Stimulated activated CD4-positive, alpha-beta T cell treated with anti-CD3 and anti-CD28 coated beads, Interleukin-15, amount 100 ng/mL, for 24 hours (primary cell): ENCODE measurements at regions not wholly inside any gene's neighbourhood (a gene's known extent, or its start where the extent isn't known, plus 50 kb on each side); places are given as distances from the start of the nearest gene placed in this dataset.
"Not testable (repeated sequence)": the region's sequence is repeated elsewhere in the genome, so short reads cannot be mapped to it uniquely, and the experiment has no call there.

Experiments
- DNase-seq: peaks from one replicate; pipeline ENCODE4 v3.0.0-alpha.2; 2020

DNA sequence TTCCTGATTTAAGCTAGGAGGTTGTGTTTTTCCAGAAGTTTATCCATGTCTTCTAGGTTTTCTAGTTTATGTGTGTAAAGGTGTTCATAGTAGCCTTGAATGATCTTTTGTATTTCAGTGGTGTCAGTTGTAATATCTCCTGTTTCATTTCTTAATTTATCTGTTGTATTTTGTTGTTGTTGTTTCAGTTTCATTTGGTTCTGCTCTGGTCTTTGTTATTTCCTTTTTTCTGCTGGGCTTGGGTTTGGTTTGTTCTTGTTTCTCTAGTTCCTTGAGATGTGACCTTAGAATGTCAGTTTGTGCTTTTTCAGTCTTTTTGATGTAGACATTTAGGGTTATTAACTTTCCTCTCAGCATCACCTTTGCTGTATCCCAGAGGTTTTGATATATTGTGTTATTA lies 62.8 kb downstream of the SCP2D1 start:
- DNase-seq = not testable (repeated sequence)

DNA sequence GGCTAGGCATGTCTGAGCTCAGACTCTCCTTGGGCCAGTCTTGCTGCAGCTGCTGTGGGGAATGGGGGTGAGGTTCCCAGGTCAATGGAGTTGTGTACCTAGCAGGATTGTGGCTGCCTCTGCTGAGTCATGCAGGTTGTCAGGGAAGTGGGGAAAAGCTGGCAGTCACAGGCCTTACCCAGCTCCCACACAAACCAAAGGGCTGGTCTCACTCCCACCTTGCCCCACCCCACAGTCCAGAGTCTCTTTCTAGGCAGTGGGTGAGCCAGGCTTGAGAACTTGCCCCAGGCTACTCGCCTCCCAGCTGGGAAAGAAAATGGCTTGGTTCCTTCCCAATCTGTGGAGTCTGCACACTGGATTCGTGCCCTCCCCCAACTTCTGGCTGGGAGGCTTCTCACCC lies 65.7 kb downstream of the SCP2D1 start:
- no peak for DNase-seq

DNA sequence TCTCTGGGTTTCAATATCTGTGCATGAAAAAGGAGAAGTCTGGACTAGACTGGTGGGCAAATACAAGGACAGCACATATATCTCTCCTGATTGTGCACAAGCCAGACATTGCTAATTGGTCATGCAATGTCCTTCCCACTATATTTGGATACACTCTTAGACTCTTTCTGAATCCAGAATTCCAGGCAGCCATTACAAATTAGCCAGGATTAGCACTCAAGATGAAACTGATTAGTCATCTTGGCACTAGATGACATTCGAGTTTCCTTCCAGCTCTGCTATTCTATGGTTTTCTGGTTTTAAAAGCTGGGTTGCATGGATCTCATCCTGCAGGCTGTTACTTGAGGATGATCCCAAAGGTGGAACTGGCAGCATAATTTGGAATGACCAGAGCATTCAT lies 73.2 kb downstream of the SCP2D1 start:
- DNase-seq = no peak

DNA sequence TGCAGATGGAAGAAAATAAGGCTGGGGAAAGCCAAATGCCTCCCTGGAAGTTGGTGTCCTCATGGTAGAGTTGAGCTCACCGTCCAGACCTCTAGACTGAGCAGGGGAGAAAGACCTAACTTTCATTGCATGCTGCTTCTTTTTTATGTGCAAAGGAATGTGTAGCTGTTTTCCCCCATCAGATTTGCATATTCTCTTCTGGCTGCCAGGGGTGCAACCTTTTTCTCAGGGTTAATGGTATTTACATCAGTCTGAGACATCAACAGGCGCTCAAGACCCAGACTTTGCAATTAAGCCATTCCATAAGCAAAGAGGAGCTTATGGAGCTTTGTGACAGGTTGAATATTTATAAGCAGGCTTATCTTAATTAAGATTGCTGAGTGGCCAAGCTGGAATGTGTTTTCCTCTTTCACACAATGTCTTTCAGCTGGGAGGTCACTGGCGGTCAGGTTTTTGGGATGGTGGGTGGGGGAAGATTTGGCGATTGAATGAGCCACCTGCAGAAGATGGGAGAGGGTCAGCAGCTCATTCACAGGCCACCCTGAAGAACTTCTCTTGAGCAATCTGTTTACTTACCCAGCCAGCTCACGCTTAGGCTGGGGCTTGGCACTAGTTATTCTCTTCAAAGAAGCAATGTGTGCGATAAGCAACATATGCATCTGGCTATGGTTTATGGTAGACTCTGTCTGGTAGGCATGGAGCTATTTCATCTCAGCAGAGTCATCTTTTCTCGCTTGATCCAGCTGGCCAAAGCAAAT lies 88.6 kb downstream of the SCP2D1 start:
- no peak for DNase-seq

DNA sequence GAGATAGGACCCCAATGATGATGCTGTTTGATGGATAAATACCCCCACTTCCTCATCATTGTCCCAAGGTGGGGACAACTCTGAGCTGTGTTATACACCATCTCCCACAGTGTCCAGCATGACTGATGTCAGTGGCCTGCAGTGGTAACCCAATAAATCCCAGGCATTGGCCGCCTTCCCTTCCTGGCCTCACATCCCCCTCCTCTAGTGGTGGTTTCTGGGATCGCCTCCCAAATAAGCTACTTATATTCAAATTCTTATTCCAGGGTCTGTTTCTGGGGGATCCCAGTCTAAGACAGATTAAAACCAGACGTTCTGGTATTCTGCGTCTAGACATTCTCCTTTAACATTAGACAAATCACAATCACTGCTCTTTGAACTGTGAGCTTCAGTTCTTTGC lies 90.6 kb downstream of the SCP2D1 start:
- no peak for DNase-seq

DNA sequence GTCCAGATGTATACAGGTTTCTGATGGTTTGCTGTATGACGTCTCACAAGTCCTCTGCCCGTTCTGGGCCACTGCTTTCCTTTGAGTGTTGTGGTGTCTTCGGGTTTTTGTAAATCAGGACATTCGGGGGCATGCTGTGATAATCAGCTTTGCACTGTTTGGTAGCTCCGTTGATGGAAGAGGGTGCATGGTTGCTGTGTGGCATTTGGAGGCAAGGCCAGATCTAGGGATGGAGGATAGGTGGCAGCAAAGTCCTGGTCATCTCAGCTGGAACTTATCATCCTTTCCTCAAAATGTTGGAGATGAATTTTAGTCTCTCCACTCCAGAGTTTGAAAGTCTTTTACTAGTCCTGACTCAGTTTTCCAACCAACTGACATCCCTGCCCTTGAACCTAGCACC lies 91.0 kb downstream of the SCP2D1 start:
- DNase-seq = no peak

DNA sequence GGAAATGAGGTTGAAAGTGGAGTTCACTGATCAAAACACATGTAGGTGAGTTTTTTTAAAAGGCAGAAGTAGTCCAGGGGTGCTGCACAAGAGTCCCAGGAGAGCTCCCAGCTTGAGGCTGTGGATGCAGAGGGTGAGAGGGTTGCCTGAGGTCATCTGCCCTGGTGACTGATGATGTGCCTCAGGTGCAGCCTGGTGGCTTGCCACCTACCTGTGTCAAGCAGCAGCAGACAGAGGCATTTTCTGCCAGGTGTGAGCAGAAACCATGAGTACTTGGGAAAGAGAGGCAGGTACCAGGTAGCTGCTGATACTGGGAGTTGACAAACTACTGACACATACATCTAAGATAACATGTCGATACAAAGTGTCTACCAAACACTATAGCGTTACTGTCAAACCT lies 92.5 kb downstream of the SCP2D1 start:
- DNase-seq = no peak

DNA sequence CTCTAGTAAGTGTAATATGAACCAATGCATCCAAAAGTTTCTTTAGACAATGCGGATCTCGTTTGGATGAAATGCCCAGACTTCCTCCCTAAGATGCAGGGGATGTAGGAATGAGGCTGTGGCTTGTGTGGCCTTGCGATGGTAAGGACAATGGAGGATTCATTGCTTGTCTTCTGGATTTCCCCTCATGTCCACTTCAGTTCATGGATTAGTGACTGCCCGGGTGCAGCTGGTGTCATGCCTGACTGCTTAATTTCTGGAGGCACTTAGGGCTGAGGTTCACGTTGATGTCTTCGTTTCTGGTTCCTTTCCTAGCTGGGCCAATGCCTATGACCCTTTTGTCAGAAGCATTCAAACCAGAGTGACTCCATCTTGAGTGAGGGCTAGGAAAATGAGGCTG lies 93.8 kb downstream of the SCP2D1 start:
- no peak for DNase-seq

DNA sequence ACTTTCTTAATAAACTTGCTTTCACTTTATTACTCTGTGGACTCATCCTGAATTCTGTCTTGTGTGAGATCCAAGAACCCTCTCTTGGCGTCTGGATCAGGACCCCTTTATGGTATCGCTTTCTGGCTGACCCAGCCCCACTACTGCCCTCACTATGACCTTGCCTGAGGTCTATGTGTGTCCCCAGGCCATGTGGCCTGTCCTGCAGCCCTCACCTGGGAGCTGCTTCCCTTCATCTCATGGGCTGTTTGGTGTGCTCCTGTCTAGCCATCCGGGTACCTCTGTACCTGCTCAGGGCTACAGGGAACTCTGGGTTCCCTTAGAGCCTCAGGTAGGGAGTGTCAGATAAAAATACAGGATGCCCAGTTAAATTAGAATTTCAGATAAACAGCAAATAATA lies 94.5 kb downstream of the SCP2D1 start:
- no peak for DNase-seq

DNA sequence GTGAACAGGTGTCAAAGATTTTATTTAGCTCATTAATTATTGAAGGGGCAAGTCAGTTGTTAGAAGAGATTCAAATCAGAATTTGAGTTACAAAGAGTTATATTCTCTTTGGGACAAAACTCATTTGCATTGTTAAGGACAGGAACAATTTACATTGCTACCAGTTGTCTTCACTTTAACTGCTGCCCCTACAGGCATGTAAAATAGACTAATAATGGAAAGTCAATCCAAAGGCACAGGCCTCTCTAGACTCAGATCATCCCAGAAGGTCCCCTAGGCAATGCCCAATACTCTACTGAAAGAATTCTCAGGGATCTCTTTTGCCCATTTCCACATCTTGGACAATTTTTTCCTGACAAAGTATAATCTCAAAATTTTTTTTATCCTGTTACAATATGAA lies 95.7 kb downstream of the SCP2D1 start:
- DNase-seq = no peak

DNA sequence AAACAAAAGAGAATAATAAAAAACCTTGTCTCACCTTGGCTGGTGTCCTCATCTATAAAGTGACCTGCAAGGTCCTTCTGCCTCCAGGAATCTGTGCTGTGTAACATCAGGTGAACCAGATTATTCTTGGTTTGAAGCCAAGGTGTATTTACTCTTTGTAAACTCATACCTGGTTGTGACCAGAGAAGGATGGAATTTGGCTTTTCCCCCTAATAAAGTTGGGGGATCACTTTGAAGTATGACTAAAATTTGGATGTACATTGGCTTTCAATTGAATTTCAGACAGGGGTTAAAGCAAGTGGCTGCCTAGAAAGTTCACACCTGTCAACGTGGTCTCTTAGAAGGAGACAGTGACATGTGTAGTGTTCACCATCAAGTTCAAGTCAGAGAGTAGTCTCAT lies 100.1 kb downstream of the SCP2D1 start:
- DNase-seq = no peak

DNA sequence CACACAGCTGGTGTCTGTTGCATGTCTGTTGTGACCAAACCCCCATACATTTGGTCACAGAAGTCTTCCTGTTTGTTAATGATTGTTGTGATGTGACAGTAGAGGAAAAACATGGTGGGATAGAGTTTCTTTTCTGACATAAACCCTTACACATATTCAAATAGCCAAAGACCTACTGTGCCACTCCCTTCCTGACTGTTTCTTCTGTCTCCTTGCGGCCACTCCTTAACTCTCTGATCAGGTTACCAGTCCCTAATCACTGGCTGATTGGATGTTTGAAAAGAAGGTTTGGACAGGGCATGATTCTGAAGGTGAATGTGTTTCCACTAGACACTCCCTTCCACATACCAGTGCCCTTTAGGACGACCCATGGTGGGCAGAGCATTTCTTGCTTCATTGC lies 101.2 kb downstream of the SCP2D1 start:
- no peak for DNase-seq

DNA sequence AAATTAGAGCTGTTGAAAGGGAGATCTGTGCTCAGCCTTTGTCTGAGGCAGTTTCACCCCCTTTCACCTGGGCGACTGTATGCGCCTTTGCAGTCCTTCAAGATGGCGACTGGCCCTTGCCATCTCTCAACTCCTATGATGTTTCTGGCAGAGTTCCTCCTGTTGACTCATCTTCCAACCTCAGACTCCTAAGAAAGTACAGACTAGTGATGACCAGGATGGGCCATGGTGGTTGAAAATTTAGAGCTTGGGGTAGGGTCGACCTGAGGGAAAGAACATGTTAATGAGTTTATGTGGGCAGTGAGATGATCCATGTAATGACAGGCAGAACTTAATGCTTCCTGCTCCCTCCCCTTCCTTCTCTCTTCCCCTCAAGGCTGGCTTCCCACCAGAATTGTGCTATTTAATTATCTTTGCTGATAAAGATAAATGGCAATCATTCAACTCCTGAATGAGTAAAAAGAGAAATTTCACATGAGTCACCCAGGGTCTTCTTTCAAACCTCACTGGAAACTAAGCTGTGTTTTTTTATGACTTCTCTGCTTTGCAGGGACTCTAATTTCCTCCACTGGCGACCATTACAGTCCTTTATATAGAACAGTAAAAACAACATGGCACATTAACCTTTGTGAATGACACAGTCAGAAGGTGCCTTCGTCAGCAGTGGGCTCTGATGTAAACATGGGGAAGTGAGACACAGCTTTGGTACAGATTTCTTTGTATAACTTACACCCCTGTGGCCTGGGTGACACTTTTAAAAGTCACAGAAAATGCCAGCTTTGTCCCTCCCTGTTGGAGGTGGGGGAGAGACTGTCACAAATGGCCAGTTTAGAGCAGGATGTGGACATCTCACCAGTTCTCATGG lies 103.5 kb downstream of the SCP2D1 start:
- DNase-seq = no peak

DNA sequence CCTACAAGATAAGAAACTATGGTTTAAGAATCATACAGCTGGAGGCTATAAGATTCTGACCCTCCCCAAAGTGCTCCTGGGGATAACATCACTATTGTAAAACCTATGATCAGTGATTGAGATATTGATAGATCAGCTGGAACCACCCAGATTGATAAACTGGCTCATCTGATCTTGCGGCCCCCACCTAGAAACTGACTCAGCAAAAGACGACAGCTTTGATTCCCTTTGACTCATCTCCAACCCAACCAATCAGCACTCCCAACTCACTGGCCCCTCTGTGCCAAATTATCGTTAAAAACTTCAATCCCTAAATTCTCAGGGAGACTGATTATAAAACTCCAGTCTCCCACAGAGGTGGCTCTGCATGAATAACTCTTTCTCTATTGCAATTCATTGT lies 106.4 kb downstream of the SCP2D1 start:
- no peak for DNase-seq

DNA sequence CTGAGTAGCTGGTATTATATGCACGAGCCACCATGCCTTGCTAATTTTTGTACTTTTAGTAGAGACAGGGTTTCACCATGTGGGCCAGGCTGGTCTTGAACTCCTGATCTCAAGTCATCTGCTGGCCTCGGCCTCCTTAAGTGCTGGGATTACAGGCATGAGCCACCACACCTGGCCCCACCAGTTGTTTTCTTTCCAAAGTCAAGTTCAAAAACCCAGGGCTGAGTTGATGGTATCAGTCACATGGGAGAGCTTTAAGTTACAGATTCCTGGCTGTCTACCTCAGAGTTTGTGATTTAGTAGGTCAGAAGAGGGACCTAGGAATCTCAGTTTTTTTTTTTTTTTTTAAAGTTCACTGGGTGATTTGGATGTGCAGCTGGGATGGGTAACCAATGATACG lies 107.7 kb downstream of the SCP2D1 start:
- no peak for DNase-seq

DNA sequence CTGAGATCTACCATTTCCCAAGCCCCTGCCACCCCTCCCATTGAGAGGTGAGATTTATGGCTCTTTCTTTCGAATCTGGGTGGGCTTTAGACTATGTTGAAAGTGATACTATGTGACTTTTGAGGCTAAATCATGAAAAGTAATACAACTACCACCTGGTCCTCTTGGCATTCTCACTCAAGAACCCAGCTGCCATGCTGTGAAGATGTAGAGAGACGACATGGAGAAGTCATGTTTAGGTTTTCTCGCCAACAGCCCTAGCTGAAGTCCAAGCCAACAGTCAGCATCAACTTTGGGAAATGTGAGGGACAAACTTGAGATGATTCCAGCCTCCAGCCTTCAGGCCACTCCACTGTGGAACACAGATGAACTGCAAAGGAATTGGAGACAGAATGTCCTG lies 108.7 kb downstream of the SCP2D1 start:
- DNase-seq = no peak

DNA sequence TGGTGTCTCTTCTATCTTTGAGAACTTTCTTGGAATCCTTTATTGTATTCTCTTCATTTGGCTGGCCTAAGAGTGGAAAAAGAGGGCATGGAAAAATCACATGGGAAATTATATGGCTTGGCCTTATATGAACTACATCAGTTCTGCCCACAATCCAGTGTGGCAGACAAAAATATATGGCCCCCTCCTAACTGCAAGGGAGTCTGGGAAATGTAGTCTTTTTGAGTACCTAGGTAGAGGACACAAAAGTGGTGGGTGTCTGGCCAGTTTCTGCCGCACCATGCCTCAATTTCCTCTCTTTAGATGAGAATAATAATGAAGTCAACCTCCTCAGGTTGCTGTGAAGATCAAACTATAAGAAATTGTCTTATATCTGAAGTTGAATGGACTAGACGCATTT lies 109.3 kb downstream of the SCP2D1 start:
- no peak for DNase-seq

DNA sequence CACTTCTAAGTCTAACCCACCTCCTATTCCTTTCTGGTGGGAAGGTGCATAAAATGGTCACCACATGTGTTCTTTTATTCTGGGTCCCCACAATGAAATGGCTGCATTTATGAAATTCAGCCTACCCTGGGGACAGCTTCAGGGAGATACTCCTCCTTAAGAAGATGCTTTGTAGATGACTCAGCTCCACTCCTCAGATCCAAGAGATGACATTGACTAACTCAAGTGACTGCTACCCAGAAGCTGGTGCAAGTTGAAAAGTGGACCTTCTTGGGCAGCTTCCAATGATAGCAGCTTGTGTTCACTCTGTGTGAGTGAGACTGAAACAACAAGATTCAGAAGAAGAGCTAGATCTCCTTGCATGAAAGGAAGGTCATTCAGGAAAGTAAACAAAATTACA lies 113.4 kb downstream of the SCP2D1 start:
- no peak for DNase-seq

DNA sequence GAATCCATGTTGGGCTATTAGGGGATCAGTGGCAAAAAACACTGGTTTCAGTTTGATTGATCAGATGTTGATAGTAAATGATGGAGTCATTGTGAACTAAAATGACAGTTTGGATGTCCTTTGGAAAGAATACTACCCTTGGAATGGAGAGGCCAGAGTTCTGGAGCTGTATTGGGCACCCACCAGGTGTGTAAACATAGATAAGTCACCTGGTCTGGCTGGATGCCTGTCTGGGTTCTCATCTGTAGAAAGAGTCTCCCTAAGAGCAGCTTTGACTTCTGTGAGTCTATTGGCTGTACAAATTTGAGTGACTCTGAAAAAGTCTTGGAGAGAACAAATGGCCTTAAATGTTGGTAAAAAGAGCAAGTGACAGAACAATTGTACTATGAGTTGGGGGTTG lies 115.0 kb downstream of the SCP2D1 start:
- DNase-seq = no peak

DNA sequence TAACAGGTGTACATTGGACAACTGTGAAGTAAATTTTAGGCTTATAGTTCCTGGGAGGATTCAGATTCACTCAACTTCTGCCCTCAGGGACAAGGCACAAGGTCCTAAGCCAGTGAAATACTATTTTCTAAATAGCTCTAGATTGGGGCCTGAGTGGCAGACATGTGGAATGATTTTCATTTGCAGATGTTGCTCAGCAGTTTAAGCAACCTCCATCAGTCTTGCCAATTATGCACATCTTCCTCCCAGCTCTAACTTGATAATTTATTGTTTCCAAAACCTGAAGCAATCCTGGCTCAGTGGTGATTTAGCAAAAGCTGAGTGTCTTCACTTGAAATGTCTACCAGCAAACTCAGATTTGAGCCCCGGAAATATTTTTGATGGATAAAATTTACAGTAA lies 116.2 kb downstream of the SCP2D1 start:
- DNase-seq = no peak

DNA sequence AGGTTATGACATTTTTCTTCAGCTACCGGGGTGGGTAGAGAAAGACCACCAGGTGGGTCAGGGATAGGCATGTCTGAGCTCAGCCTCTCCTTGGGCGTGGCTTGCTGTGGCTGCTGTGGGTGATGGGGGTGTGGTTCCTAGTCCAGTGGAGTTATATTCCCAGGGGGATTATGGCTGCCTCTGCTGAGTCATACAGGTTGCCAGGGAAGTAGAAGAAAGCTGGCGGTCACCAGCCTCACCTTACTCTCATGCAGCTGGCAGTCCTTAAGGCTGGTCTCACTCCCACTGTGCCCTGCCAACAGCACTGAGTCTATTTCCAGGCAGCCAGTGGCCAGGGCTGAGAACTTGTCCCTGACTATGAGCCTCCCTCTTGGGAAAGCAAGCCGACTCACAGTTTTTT lies 130.0 kb downstream of the SCP2D1 start:
- DNase-seq = no peak

DNA sequence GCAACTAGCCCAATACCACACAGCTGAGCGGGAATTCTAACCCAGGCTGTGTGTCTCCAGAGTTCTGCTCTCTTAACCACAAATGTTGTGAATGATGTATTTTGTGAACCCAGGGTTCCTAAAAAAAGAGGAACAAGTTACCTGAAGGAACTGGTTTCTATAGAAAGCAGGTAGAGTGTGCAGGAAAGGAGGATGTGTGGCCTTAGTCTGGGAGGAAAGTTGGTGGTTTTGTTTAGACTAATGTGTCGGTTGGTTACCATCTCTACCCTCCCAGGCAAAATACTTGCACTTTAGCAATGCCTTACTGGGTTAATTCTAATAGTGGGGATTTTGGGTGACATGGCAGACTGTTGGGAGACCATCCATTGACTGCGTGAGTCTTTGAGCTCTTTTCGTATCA lies 143.3 kb downstream of the SCP2D1 start:
- DNase-seq = no peak

DNA sequence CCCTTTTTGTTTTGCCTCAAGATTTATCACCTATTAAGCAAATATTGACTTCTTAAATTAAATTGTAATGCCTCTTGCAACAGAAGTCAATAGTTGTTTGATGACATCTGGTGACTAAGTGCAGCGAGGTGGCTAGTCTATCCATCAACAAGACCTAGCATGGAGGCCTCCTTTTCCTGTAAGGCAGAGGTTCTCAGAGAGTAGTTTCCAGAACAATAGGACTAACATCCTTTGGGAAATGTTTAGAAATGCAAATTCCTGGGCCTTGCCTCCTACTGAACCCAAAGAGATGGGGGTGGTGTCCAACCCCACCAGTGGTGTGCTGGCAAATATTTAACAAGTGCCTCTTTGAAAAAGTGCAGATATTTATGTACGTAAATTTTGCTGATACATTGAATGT lies 143.7 kb downstream of the SCP2D1 start:
- DNase-seq = no peak

DNA sequence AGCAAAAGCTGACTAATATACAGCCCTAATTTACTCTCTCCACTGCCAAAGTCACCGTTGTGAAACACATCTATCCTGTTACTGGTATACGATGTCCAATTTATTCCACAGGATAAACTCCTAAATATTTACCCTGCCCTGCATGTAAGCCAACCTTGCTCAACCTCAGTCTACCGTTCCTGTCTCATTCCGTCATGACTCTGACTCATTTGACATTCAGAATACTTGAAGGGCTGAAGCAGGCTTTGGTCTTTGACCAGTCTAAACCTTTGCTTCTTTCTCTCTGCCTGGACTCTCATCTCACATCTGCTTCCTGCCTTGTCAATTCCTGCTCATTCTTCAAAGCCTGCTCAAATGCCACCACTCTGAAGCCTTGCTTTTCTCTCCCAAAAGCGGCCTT lies 157.5 kb downstream of the SCP2D1 start:
- no peak for DNase-seq

DNA sequence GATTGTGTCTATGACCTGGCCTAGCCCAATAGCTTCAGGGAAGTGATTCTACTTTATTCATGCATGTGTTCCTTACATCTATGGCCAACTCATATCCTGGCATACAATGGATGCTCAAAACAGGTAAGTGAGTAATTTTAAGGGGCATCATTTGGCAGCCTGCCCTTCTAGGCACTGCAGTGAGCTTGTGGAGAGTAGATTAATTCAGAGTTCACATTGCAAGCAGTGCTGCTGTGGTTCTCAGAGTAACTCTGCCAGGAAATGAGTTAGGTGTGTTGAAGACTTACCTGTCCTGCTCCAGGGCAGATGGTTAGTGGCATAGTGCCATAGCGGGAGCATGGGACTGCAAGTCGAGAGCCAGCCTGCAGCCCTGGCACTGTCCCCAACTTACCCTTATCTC lies 158.0 kb downstream of the SCP2D1 start:
- DNase-seq = no peak
